Motor neuron (in vitro differentiated cells): ENCODE measurements at regions not wholly inside any gene's neighbourhood (a gene's known extent, or its start where the extent isn't known, plus 50 kb on each side); places are given as distances from the start of the nearest gene placed in this dataset.
A peak's percentile ranks its signal among the peaks of the same experiment; 100 is the strongest.

Experiments used
- ATAC-seq, 8 experiments: fragments of 200-7000 bp; cut with Tn5 transposase; replicated peaks in 6 of 8; 2 replicates each; pipeline ENCODE4 v1.8.0; 2021; ENCODE audit warnings: mild to moderate bottlenecking in 8 of 8, moderate library complexity in 8 of 8
- H3K27ac ChIP-seq, 2 donors: fragments of 250-450 bp; sonication (Bioruptor Pico); 2 replicates each; pipeline ENCODE4 v1.9.0; 2021; ENCODE audit warnings: antibody characterized with exemption in 2 of 2, mild to moderate bottlenecking in 2 of 2, moderate library complexity in 1 of 2
- H3K4me1 ChIP-seq, 2 donors: fragments of 250-450 bp; sonication (Bioruptor Pico); replicated peaks in 1 of 2; 2 replicates each; pipeline ENCODE4 v1.6.1; 2021; ENCODE audit warnings: antibody characterized with exemption in 2 of 2, mild to moderate bottlenecking in 2 of 2, moderate library complexity in 1 of 2
- H3K4me3 ChIP-seq, 5 donors: fragments of 250-450 bp; sonication (Bioruptor Pico); 2 replicates each; pipeline ENCODE4 v1.9.0; 2021; ENCODE audit warnings: antibody characterized with exemption in 5 of 5, mild to moderate bottlenecking in 5 of 5, moderate library complexity in 4 of 5
- WGBS, 10 experiments: fragments of 450-650 bp; shearing (Covaris generic); methylation state at CpG; one replicate each; pipeline ENCODE4 v1.0.0; 2022; 5-methylcytosine and 5-hydroxymethylcytosine counted together
- in situ Hi-C, 9 experiments: fragments of 400-800 bp; cut with MboI; loops; one replicate each; pipeline ENCODE4 v1.15.0; 2021; ENCODE audit warnings: low sequenced_read_pairs in 9 of 9, low pct_unique_long_range_greater_than_20kb in 2 of 9; ENCODE audit not compliant: unreplicated experiment in 9 of 9

GRCh38 chr11:69909561-69910518 is 90.6 kb upstream of the FGF3 start:
- in situ Hi-C loops: loop anchor here in 6 of 9 experiments (5.0 to 25.0 kb wide), 3 partner anchors 277 to 287 kb away; no protein-coding TSS in a partner anchor
- ATAC-seq: peak in 5 of 8 experiments; percentile 23 to 67 (median 32)
- H3K4me3 ChIP-seq: no peak overlapping the region
- no peaks in the 10 kb centered on the region for H3K4me1 ChIP-seq
- 50 to 100% (median 72%) methylated on average over 1 to 6 of the region's 28 CpGs; no CpG with 5 or more reads in 7 of the 10 experiments for WGBS, 10 experiments
- no peak overlapping the region for H3K27ac ChIP-seq

- no peak for ATAC-seq
- 90 to 100% (median 93%) methylated on average over 1 to 2 of the region's 17 CpGs; no CpG with 5 or more reads in 5 of the 10 experiments for WGBS, 10 experiments
- in situ Hi-C loops: loop anchor here in 6 of 9 experiments (5.0 to 25.0 kb wide), 3 partner anchors 277 to 287 kb away; no protein-coding TSS in a partner anchor
- H3K27ac ChIP-seq: no peak overlapping the region
- no peak overlapping the region for H3K4me3 ChIP-seq
- H3K4me1 ChIP-seq: no peaks in the 10 kb centered on the region
These were observed 91.5 kb upstream of the FGF3 start for GRCh38 chr11:69910519-69911309.

GRCh38 chr11:69911310-69912160 is 92.3 kb upstream of the FGF3 start:
- Histone ChIP-seq H3K4me1 (no peaks in the 10 kb centered on the region), H3K27ac (no peak overlapping the region), H3K4me3 (no peak overlapping the region)
- in situ Hi-C loops: loop anchor here in 6 of 9 experiments (5.0 to 25.0 kb wide), 3 partner anchors 276 to 286 kb away; no protein-coding TSS in a partner anchor
- WGBS, 10 experiments: 22 to 93% (median 76%) methylated on average over 1 to 5 of the region's 28 CpGs; no CpG with 5 or more reads in 5 of the 10 experiments
- no peak for ATAC-seq

DNA sequence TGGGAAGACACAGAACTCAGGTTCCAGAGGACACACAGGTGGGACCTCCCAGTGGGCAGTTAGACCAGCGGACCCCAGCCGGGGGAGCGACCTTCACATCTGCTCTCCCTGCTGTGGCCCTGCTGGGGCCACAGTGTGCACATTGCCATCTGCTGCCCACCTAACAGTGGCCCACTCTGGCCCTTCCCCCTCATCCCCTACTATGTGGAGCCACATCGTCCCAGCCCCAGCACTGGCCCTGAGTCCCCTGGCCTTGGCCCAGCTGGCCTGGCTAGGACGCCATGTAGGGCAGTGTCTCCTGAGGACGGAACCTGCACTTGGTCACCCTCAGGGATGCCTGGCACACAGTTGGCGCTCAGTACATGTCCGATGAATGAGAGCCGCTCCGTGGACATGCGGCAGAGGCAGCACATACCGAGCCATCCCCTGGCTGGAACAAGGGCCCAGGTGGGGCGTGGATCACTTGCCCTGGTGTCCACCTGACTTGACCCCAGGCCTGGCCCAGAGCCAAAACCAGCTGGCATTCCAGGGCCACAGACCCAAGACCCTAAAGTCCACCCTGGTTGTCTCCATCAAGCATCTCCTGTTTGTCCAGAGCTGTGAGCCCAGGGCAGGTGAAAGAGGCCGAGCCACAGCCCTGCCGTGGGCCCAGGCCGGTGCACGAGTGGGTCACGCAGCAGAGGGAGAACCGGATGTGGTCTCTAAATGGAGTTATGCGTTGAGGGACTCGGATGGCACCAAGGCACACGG is 93.1 kb upstream of the FGF3 start:
- Histone ChIP-seq H3K4me1 (no peaks in the 10 kb centered on the region), H3K27ac (no peak overlapping the region), H3K4me3 (no peak overlapping the region)
- ATAC-seq: peak in 1 of 8 experiments; percentile 7
- in situ Hi-C loops: loop anchor here in 6 of 9 experiments (5.0 to 25.0 kb wide), 3 partner anchors 275 to 285 kb away; no protein-coding TSS in a partner anchor
- 60 to 91% (median 87%) methylated on average over 2 to 9 of the region's 22 CpGs; no CpG with 5 or more reads in 6 of the 10 experiments for WGBS, 10 experiments

DNA sequence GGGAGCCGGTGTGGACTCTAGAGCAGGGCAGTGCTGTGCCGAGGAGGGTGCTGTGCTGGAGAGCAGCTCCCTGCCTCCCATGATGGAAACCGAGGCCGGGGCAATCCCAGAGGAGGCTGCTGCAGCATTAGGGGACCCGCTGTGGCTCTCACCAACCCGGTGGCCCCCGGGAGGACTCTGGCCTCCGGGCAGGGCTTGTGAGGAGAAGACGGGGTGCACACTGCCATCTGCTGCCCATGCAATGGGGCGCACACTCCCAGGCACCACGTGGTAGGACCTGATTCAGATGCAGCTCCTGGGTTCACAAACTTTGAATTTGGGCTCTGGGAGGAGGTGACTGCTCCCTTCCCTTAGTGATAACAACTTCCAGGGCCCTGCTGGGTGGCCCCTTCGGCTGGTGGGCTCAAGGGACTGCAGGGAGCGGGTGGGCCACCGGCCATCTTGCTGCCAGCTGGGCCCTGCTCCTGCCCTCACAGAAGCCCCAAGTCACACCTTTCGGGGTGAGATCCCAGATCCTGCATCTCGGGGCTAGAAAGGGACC is 93.8 kb upstream of the FGF3 start:
- 11 to 83% (median 63%) methylated on average over 1 to 7 of the region's 16 CpGs; no CpG with 5 or more reads in 6 of the 10 experiments for WGBS, 10 experiments
- Histone ChIP-seq H3K4me3 (no peak overlapping the region), H3K4me1 (no peaks in the 10 kb centered on the region), H3K27ac (no peak overlapping the region)
- in situ Hi-C loops: loop anchor here in 6 of 9 experiments (5.0 to 25.0 kb wide), 3 partner anchors 274 to 284 kb away; no protein-coding TSS in a partner anchor
- peak; percentile 9 to 61 (median 47) for ATAC-seq

GRCh38 chr11:69913591-69914285 is 94.5 kb upstream of the FGF3 start:
- Histone ChIP-seq H3K4me1 (peaks cover 2% of the 10 kb centered on the region in 2 donors), H3K27ac (no peak overlapping the region), H3K4me3 (no peak overlapping the region)
- in situ Hi-C loops: loop anchor here in 6 of 9 experiments (5.0 to 25.0 kb wide), 3 partner anchors 274 to 284 kb away; no protein-coding TSS in a partner anchor
- WGBS, 10 experiments: 75 to 100% (median 100%) methylated on average over 1 to 2 of the region's 12 CpGs; no CpG with 5 or more reads in 7 of the 10 experiments
- ATAC-seq: no peak

GRCh38 chr11:69914286-69915150 is 95.3 kb upstream of the FGF3 start:
- 66 to 100% (median 92%) methylated on average over 1 to 3 of the region's 18 CpGs; no CpG with 5 or more reads in 7 of the 10 experiments for WGBS, 10 experiments
- in situ Hi-C loops: loop anchor here in 7 of 9 experiments (5.0 to 25.0 kb wide), 3 partner anchors 273 to 283 kb away; no protein-coding TSS in a partner anchor

DNA sequence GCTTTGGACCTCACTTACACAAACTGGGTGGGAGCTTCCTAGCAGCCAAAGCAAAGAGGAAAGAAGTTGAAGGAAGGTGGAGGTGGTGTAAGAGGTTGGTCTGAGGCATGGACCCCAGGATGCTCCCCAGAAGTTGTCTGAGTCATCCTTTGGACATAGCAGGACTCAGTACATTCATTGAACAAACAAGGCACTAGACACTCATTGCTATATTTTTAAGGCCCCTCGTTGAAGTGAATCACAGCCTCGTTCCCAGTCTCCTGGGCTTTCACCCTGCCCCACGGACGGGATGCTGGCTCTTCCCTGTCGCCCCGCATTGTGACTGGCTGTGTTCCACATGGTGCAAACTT is 95.9 kb upstream of the FGF3 start:
- WGBS, 10 experiments: 0 to 100% (median 39%) methylated on average over 1 to 6 of the region's 6 CpGs; no CpG with 5 or more reads in 6 of the 10 experiments
- Histone ChIP-seq H3K4me3 (no peak overlapping the region), H3K27ac (no peak overlapping the region), H3K4me1 (peaks cover 4 to 7% of the 10 kb centered on the region in 2 donors)
- ATAC-seq: no peak
- in situ Hi-C loops: loop anchor here in 6 of 9 experiments (5.0 to 25.0 kb wide), 3 partner anchors 272 to 282 kb away; no protein-coding TSS in a partner anchor

More at GRCh38 chr11:69914286-69915150, 95.3 kb upstream of the FGF3 start:
- no peak for ATAC-seq
- Histone ChIP-seq H3K27ac (no peak overlapping the region), H3K4me1 (peaks cover 4 to 7% of the 10 kb centered on the region in 2 donors), H3K4me3 (no peak overlapping the region)

DNA sequence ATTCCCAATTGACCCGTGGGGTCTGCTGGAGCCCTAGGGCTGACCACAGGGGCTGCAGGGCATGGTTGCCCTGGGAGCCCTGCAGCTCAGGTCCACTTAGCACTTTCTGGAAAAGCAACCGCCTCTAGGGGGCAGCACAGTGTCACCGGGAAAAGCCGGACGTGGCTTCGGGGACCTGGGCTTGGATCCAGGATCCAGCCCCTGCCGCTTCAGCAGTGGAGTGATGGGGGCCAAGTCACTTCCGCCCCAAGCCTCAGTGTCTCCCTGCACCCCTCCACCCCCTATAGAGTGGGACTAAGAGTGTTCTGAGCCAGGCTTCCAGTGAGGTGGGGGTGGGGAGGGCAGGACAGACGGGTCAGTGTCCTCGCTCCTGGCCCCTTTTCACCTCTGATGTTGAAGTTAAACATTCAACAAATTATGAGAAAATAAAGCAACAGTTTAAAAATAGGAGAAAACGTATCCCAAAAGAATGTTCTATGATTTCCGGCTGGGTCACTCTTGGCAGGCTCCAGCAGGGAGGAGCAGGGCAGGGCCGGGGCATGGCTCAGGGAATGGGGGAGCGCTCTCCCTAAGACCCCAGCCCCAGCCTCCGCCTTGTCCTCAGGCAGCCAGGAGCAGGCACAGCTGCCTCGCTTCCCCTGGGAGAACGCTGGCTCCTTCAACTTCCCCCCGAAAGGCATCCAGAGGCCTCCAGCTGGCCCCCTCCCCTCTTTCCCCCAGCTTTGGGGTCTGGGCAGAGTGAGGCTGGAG is 96.5 kb upstream of the FGF3 start:
- Histone ChIP-seq H3K27ac (no peak overlapping the region), H3K4me3 (no peak overlapping the region), H3K4me1 (peaks cover 4 to 7% of the 10 kb centered on the region in 2 donors)
- in situ Hi-C loops: loop anchor here in 6 of 9 experiments (5.0 to 25.0 kb wide), 3 partner anchors 272 to 282 kb away; no protein-coding TSS in a partner anchor
- 0 to 80% (median 40%) methylated on average over 1 to 8 of the region's 18 CpGs; no CpG with 5 or more reads in 6 of the 10 experiments for WGBS, 10 experiments
- ATAC-seq: peak; percentile 43 to 79 (median 54)
